Umbilical cord (tissue), 1 donor: ENCODE measurements at regions not wholly inside any gene's neighbourhood (a gene's known extent, or its start where the extent isn't known, plus 50 kb on each side); places are given as distances from the start of the nearest gene placed in this dataset.
A peak's percentile ranks its signal among the peaks of the same experiment; 100 is the strongest.
"Not testable (repeated sequence)": the region's sequence is repeated elsewhere in the genome, so short reads cannot be mapped to it uniquely, and the experiment has no call there.

Experiments
- DNase-seq: peaks from one replicate; pipeline ENCODE4 v3.0.0-alpha.2; 2015; ENCODE audit warnings: low spot score

GRCh38 chr11:25613865-25614264, 718.1 kb upstream of the ANO3 start:
- DNase-seq, result no peak

GRCh38 chr11:25615069-25615468, 716.9 kb upstream of the ANO3 start:
- no peak for DNase-seq

GRCh38 chr11:25615841-25616240, 716.1 kb upstream of the ANO3 start:
- DNase-seq, result no peak

- DNase-seq, result no peak
These were observed 706.8 kb upstream of the ANO3 start for GRCh38 chr11:25625094-25625493.

- no peak for DNase-seq
These were observed 703.9 kb upstream of the ANO3 start for GRCh38 chr11:25628030-25628429.

- no peak for DNase-seq
These were observed 698.7 kb upstream of the ANO3 start for GRCh38 chr11:25633230-25633629.

GRCh38 chr11:25649220-25649619, 682.7 kb upstream of the ANO3 start:
- not testable (repeated sequence) for DNase-seq

- no peak for DNase-seq
These were observed 681.6 kb upstream of the ANO3 start for GRCh38 chr11:25650319-25650718.

- no peak for DNase-seq
These were observed 676.3 kb upstream of the ANO3 start for GRCh38 chr11:25655636-25656035.

GRCh38 chr11:25658916-25659315, 673.0 kb upstream of the ANO3 start:
- no peak for DNase-seq

- DNase-seq, result no peak
These were observed 672.2 kb upstream of the ANO3 start for GRCh38 chr11:25659706-25660105.

GRCh38 chr11:25667871-25668270, 664.1 kb upstream of the ANO3 start:
- DNase-seq, result no peak

- peak; percentile 45 for DNase-seq
These were observed 640.0 kb upstream of the ANO3 start for GRCh38 chr11:25691959-25692358.

GRCh38 chr11:25702417-25702816, 629.5 kb upstream of the ANO3 start:
- no peak for DNase-seq

- no peak for DNase-seq
These were observed 621.0 kb upstream of the ANO3 start for GRCh38 chr11:25710975-25711374.

GRCh38 chr11:25727944-25728343, 604.0 kb upstream of the ANO3 start:
- no peak for DNase-seq

GRCh38 chr11:25730230-25730629, 601.7 kb upstream of the ANO3 start:
- no peak for DNase-seq

- no peak for DNase-seq
These were observed 598.2 kb upstream of the ANO3 start for GRCh38 chr11:25733777-25734176.

GRCh38 chr11:25734591-25735211, 597.2 kb upstream of the ANO3 start:
- peak; percentile 15 for DNase-seq

GRCh38 chr11:25737071-25737675, 594.8 kb upstream of the ANO3 start:
- DNase-seq, result no peak

- no peak for DNase-seq
These were observed 590.0 kb upstream of the ANO3 start for GRCh38 chr11:25741886-25742285.

- DNase-seq, result no peak
These were observed 589.1 kb upstream of the ANO3 start for GRCh38 chr11:25742800-25743199.

- DNase-seq, result no peak
These were observed 576.5 kb upstream of the ANO3 start for GRCh38 chr11:25755381-25755780.
